ENCODE measurements at regions not wholly inside any gene's neighbourhood (a gene's known extent, or its start where the extent isn't known, plus 50 kb on each side); places are given as distances from the start of the nearest gene placed in this dataset.

GRCh38 chr18:33817096-33817495, 239.1 kb downstream of the ASXL3 start:
- no peak for DNase-seq (ENCODE audit: low spot score)

- DNase-seq (ENCODE audit: low spot score): no peak
Observed at GRCh38 chr18:33814546-33814945, 236.5 kb downstream of the ASXL3 start.

GRCh38 chr18:33812186-33812585, 234.2 kb downstream of the ASXL3 start:
- DNase-seq (ENCODE audit: low spot score): no peak

DNA sequence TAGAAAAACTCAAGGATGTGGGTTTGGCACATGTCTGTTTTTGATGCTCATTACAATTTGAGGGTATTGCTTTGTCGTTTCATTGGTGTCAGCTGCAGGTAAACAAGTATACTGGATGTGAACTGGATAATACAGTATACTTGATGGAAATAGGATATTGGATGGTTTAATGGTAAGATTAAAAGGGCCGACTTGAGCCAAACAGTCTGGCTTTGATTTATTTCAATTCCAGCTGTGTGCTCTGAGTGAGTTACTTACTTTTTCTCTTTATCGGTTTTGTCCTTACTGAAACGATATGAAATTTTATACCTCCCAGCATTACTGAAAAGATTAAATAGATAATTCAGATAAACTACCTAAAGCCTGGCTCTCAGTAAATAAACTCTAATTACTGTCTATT, 227.6 kb downstream of the ASXL3 start:
- no peak for DNase-seq (ENCODE audit: low spot score)

- DNase-seq (ENCODE audit: low spot score): peak; percentile 8
Observed at GRCh38 chr18:33804258-33804657, 226.2 kb downstream of the ASXL3 start.

GRCh38 chr18:33803636-33804035, 225.6 kb downstream of the ASXL3 start:
- DNase-seq (ENCODE audit: low spot score): no peak

GRCh38 chr18:33802955-33803354, 224.9 kb downstream of the ASXL3 start:
- no peak for DNase-seq (ENCODE audit: low spot score)

Measured in LoVo (cell line).